Esophagus squamous epithelium (tissue), 4 donors: ENCODE measurements at regions not wholly inside any gene's neighbourhood (a gene's known extent, or its start where the extent isn't known, plus 50 kb on each side); places are given as distances from the start of the nearest gene placed in this dataset.

Experiments
- POLR2A ChIP-seq, 4 donors: fragments of 450-650 bp; IDR thresholded peaks; one replicate each; pipeline ENCODE4 v1.6.1; 2017; ENCODE audit warnings: antibody characterized with exemption in 4 of 4, mild to moderate bottlenecking in 4 of 4, moderate library complexity in 3 of 4
- TF ChIP-seq, protein P1 (sequence below), 6 experiments: fragments of 450-650 bp in 4 of 6; fragments of 200-600 bp in 2 of 6; sonication (generic) in 2 of 6; IDR thresholded peaks; one replicate each; pipeline ENCODE4 v1.5.1; 2016 to 2019; ENCODE audit warnings: antibody characterized with exemption in 6 of 6, mild to moderate bottlenecking in 4 of 6, moderate library complexity in 4 of 6

DNA sequence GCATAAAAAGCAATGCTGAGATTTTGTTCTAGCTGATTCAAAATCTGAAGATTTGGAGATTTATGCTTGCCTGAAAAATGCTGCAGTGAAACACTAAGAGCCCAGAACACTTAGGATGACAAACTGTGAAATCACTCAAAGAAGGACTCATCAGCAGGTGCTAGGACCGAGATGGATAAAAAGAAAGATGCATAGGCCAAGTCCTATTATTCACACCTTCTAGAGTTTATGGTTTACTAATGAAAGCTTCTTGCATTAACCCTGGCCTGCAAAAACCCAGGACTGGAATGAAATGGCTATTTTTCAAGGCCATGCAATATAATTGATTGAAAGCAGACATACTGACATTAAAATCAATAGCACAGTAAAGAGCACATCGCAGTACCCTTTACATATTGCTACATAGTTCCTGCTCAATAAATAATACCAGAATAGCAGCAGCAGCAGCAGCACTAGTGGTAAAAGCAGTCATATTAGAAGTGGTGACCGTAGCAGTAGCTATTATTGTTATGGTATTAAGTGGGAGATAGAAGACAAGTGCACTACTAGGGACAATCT is 161.7 kb downstream of the RAB38 start:
- TF ChIP-seq, protein P1, sequence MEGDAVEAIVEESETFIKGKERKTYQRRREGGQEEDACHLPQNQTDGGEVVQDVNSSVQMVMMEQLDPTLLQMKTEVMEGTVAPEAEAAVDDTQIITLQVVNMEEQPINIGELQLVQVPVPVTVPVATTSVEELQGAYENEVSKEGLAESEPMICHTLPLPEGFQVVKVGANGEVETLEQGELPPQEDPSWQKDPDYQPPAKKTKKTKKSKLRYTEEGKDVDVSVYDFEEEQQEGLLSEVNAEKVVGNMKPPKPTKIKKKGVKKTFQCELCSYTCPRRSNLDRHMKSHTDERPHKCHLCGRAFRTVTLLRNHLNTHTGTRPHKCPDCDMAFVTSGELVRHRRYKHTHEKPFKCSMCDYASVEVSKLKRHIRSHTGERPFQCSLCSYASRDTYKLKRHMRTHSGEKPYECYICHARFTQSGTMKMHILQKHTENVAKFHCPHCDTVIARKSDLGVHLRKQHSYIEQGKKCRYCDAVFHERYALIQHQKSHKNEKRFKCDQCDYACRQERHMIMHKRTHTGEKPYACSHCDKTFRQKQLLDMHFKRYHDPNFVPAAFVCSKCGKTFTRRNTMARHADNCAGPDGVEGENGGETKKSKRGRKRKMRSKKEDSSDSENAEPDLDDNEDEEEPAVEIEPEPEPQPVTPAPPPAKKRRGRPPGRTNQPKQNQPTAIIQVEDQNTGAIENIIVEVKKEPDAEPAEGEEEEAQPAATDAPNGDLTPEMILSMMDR (IDR thresholded peaks at IDR 0.05): no peak
- TF ChIP-seq POLR2A (IDR thresholded peaks at IDR 0.05): no peak
